ENCODE measurements at regions not wholly inside any gene's neighbourhood (a gene's known extent, or its start where the extent isn't known, plus 50 kb on each side); places are given as distances from the start of the nearest gene placed in this dataset.

DNA sequence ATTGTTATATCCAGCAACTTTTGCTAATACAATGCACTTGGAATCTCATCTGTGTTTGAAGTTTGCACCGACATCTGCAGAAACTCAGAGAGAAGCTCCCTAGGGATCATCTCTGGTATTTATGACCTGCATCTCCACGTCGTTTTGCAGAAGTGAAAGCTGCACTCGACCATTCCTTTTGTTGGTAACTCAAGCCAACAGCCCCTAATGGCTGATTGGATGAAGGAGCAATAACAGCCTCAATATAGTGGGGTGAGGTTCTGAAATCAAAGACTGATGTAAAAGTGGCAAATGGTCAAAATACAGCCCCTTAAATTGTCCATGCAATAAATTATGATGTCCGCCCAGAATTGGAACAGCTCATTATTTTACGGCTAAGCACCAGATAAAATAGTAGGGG is 344.2 kb upstream of the KAZN start:
- no peak for TF ChIP-seq FOXM1 (IDR thresholded peaks at IDR 0.05; ENCODE audit: borderline replicate concordance, low read depth)
- TF ChIP-seq CEBPB (IDR thresholded peaks at IDR 0.05), result no peak
- TF ChIP-seq YY1 (IDR thresholded peaks at IDR 0.05; ENCODE audit: low read depth), result no peak

DNA sequence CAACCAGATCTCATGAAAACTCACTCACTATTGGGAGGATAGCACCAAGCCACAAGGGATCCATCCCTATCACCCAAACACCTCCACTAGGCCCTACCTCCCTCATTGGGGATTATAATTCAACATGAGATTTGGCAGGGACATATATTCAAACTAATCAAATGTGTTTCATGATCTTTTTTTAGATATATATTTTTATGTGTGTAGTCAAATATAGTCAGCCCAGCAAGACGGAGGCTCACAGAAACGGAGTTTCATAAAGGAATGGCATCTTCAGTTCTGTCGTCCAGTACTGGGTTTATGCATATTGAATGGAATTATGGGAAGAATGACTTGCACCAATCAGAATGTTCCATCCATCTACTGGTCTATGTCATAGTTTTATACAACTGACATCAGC is 343.3 kb upstream of the KAZN start:
- TF ChIP-seq REST (IDR thresholded peaks at IDR 0.05; ENCODE audit: low read depth) (no peak), NFIC (IDR thresholded peaks at IDR 0.05) (no peak), ZBTB7A (IDR thresholded peaks at IDR 0.05; ENCODE audit: low read depth) (no peak), RAD21 (IDR thresholded peaks at IDR 0.05; ENCODE audit: low read depth) (no peak), YY1 (IDR thresholded peaks at IDR 0.05; ENCODE audit: low read depth) (no peak), CREB1 (IDR thresholded peaks at IDR 0.05; ENCODE audit: low read depth) (no peak), EP300 (IDR thresholded peaks at IDR 0.05; ENCODE audit: borderline replicate concordance) (no peak)
- TF ChIP-seq, protein P1, sequence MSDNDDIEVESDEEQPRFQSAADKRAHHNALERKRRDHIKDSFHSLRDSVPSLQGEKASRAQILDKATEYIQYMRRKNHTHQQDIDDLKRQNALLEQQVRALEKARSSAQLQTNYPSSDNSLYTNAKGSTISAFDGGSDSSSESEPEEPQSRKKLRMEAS (IDR thresholded peaks at IDR 0.05), result no peak
- TF ChIP-seq, protein P2, sequence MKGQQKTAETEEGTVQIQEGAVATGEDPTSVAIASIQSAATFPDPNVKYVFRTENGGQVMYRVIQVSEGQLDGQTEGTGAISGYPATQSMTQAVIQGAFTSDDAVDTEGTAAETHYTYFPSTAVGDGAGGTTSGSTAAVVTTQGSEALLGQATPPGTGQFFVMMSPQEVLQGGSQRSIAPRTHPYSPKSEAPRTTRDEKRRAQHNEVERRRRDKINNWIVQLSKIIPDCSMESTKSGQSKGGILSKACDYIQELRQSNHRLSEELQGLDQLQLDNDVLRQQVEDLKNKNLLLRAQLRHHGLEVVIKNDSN (IDR thresholded peaks at IDR 0.05), result no peak

DNA sequence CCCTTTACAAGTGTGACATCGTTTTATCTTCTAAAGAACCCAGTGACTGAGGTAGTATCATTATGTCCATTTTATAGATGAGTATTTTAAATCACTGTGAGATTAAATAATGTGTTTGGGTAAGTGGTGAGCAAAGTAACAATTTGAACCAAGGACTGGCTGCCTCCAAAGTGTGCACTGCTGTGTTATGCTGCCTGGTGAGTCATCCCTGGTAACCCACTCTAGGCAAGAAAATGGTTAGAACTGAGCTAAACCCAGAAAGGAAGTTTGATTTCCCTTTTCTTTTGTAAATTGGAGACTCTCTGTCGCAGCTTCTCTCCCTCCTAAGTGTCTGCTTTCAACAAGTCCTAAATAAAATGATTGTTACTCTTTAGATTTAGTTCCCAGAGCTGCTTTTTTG is 342.8 kb upstream of the KAZN start:
- TF ChIP-seq, protein P2 (IDR thresholded peaks at IDR 0.05), result no peak
- TF ChIP-seq REST (IDR thresholded peaks at IDR 0.05; ENCODE audit: low read depth) (no peak), ZBTB7A (IDR thresholded peaks at IDR 0.05; ENCODE audit: low read depth) (no peak), TCF12 (IDR thresholded peaks at IDR 0.05; ENCODE audit: low read depth) (no peak), TAF1 (IDR thresholded peaks at IDR 0.05; ENCODE audit: low read depth) (no peak), EP300 (IDR thresholded peaks at IDR 0.05; ENCODE audit: borderline replicate concordance) (no peak), CREB1 (IDR thresholded peaks at IDR 0.05; ENCODE audit: low read depth) (no peak), YY1 (IDR thresholded peaks at IDR 0.05; ENCODE audit: low read depth) (no peak), TEAD4 (IDR thresholded peaks at IDR 0.05) (no peak), FOXM1 (IDR thresholded peaks at IDR 0.05; ENCODE audit: borderline replicate concordance, low read depth) (no peak), EGR1 (IDR thresholded peaks at IDR 0.05) (no peak), NFIC (IDR thresholded peaks at IDR 0.05) (no peak), CEBPB (IDR thresholded peaks at IDR 0.05) (no peak), RAD21 (IDR thresholded peaks at IDR 0.05; ENCODE audit: low read depth) (no peak)
- TF ChIP-seq, protein P1 (IDR thresholded peaks at IDR 0.05), result no peak

DNA sequence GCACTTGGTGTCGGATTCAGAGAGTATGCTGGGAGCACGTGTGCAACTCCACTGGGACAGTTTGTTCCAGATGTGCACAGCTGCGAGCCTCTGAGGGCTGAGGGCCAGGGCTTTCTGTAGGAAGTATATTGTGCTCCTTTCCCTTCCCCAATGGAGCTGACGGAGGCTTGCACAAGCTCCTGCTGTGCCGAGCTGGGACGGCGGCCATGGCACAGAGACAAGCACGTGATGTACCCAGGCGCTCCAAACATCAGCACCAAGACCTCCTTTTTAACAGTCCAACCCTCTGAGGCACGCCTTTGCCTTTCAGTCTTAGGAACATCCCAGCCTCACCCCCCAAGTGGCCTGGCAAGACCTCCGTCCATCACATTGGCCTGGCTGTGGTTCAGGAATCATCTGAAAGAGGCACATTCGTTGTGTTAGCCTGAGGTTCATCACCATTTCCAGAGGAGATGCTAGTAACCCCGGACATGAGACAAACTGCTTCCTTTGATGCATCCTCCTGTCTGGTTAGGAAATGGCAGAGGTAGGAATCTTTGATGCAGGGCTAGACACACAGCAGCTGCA is 339.2 kb upstream of the KAZN start:
- TF ChIP-seq FOXM1 (IDR thresholded peaks at IDR 0.05; ENCODE audit: borderline replicate concordance, low read depth) (no peak), YY1 (IDR thresholded peaks at IDR 0.05; ENCODE audit: low read depth) (no peak), CEBPB (IDR thresholded peaks at IDR 0.05) (no peak), EP300 (IDR thresholded peaks at IDR 0.05; ENCODE audit: borderline replicate concordance) (no peak), CREB1 (IDR thresholded peaks at IDR 0.05; ENCODE audit: low read depth) (no peak), TEAD4 (IDR thresholded peaks at IDR 0.05) (no peak), NFIC (IDR thresholded peaks at IDR 0.05) (no peak), TAF1 (IDR thresholded peaks at IDR 0.05; ENCODE audit: low read depth) (no peak), RAD21 (IDR thresholded peaks at IDR 0.05; ENCODE audit: low read depth) (no peak), EGR1 (IDR thresholded peaks at IDR 0.05) (no peak), ZBTB7A (IDR thresholded peaks at IDR 0.05; ENCODE audit: low read depth) (no peak)
- TF ChIP-seq, protein P1 (IDR thresholded peaks at IDR 0.05), result no peak

GRCh38 chr1:14260480-14260879 is 338.0 kb upstream of the KAZN start:
- TF ChIP-seq, protein P1 (IDR thresholded peaks at IDR 0.05), result no peak

GRCh38 chr1:14261395-14261794 is 337.1 kb upstream of the KAZN start:
- TF ChIP-seq, protein P1 (IDR thresholded peaks at IDR 0.05), result no peak
- TF ChIP-seq TAF1 (IDR thresholded peaks at IDR 0.05; ENCODE audit: low read depth) (no peak), EP300 (IDR thresholded peaks at IDR 0.05; ENCODE audit: borderline replicate concordance) (no peak), CREB1 (IDR thresholded peaks at IDR 0.05; ENCODE audit: low read depth) (no peak), TEAD4 (IDR thresholded peaks at IDR 0.05) (no peak), FOXM1 (IDR thresholded peaks at IDR 0.05; ENCODE audit: borderline replicate concordance, low read depth) (no peak)
- TF ChIP-seq, protein P2 (IDR thresholded peaks at IDR 0.05), result no peak
